ENCODE measurements at regions not wholly inside any gene's neighbourhood (a gene's known extent, or its start where the extent isn't known, plus 50 kb on each side); places are given as distances from the start of the nearest gene placed in this dataset.

DNA sequence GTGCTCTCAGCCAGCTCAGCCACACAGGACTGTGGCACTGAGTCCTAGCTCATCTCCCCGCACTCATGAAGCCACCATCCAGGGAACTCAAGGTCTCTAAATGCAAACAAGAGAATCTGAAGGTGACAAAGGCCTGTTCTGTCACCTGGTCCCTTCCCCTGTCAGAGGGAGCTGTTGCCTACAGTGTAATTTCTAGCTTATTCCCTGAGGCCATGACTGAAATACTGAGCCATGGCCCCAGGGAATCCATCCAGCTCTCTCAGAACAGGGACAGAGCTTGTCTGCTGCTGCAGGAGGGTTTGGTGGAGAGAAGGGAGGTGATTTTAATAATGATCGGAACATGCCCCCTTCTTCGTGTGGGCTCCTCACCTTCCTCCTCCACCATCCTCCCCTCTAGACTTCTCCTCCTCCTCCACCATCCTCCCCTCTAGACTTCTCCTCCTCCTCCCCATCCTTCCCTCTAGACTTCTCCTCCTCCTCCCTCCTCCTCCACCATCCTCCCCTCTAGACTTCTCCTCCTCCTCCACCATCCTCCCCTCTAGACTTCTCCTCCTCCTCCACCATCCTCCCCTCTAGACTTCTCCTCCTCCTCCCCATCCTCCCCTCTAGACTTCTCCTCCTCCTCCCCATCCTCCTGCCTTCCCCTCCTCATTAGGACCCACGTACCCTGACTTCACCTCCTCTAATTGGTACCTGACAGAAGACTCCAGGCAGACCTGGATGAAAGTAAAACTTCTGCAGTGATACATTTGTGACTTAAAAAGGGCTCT is 338.0 kb upstream of the MKI67 start:
- Histone ChIP-seq H3K9me3 (peaks cover 3% of the 10 kb centered on the region), H3K27me3 (no peaks in the 10 kb centered on the region), H3K36me3 (no peaks in the 10 kb centered on the region), H3K27ac (no peak overlapping the region), H3K4me3 (ENCODE audit: low read depth in 1 of 2, low read length in 1 of 2) (no peak overlapping the region), H3K4me1 (ENCODE audit: control insufficient read depth in 1 of 2, insufficient read depth in 1 of 2, low read depth in 1 of 2, low read length in 1 of 2) (no peaks in the 10 kb centered on the region)
- TF ChIP-seq, protein P1, sequence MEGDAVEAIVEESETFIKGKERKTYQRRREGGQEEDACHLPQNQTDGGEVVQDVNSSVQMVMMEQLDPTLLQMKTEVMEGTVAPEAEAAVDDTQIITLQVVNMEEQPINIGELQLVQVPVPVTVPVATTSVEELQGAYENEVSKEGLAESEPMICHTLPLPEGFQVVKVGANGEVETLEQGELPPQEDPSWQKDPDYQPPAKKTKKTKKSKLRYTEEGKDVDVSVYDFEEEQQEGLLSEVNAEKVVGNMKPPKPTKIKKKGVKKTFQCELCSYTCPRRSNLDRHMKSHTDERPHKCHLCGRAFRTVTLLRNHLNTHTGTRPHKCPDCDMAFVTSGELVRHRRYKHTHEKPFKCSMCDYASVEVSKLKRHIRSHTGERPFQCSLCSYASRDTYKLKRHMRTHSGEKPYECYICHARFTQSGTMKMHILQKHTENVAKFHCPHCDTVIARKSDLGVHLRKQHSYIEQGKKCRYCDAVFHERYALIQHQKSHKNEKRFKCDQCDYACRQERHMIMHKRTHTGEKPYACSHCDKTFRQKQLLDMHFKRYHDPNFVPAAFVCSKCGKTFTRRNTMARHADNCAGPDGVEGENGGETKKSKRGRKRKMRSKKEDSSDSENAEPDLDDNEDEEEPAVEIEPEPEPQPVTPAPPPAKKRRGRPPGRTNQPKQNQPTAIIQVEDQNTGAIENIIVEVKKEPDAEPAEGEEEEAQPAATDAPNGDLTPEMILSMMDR (IDR thresholded peaks at IDR 0.05) = no peak

DNA sequence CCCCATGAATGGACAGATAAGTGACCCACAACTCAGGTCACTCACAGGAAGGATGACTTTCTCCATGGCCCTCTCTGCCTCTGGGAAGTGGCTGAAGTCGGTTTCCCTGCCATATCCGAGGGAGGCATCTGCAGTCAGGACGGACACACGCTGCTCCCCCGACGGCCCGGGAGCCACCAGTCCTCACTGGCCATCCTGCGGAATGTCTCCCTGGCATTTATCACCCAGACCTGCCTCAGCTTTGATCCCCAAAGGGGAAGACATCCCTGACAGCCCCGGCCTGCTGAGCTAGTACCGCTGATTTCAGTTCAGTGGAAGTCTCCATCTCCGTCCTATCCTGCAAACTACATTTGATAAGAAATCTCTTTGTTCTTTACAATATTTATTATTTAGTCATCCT is 339.5 kb upstream of the MKI67 start:
- H3K9me3 ChIP-seq = peaks cover 3% of the 10 kb centered on the region
- no peak overlapping the region for H3K27ac ChIP-seq
- no peaks in the 10 kb centered on the region for H3K36me3 ChIP-seq
- no peak overlapping the region for H3K4me3 ChIP-seq (ENCODE audit: low read depth in 1 of 2, low read length in 1 of 2)
- TF ChIP-seq, protein P1 (IDR thresholded peaks at IDR 0.05) = no peak
- H3K27me3 ChIP-seq = no peaks in the 10 kb centered on the region
- H3K4me1 ChIP-seq (ENCODE audit: control insufficient read depth in 1 of 2, insufficient read depth in 1 of 2, low read depth in 1 of 2, low read length in 1 of 2) = no peaks in the 10 kb centered on the region

GRCh38 chr10:128466831-128467371 is 340.7 kb upstream of the MKI67 start:
- no peak overlapping the region for H3K27ac ChIP-seq
- TF ChIP-seq, protein P1 (IDR thresholded peaks at IDR 0.05) = no peak
- no peaks in the 10 kb centered on the region for H3K27me3 ChIP-seq
- H3K4me3 ChIP-seq (ENCODE audit: low read depth in 1 of 2, low read length in 1 of 2) = no peak overlapping the region
- peaks cover 3% of the 10 kb centered on the region for H3K9me3 ChIP-seq
- no peaks in the 10 kb centered on the region for H3K36me3 ChIP-seq
- no peaks in the 10 kb centered on the region for H3K4me1 ChIP-seq (ENCODE audit: control insufficient read depth in 1 of 2, insufficient read depth in 1 of 2, low read depth in 1 of 2, low read length in 1 of 2)

DNA sequence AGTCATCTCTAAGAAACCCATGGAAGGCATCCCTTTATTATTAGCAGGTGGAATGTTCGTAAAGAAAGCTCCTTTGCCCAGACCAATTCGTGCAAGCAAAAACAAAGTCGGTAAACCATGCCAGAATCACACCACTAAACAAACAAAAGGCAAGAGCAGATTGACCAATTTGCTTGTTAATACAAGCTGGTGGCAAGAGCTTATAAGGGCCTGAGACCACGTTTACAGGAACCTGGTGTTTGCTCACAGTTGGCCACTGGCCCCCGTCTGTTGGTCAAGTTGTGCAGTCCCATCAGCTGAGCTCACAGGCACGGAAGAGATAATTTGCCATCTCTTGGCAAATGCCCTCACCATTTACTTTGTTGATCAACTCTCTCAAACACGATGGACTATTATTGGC is 342.2 kb upstream of the MKI67 start:
- TF ChIP-seq, protein P1 (IDR thresholded peaks at IDR 0.05) = no peak
- Histone ChIP-seq H3K9me3 (peaks cover 3% of the 10 kb centered on the region), H3K36me3 (no peaks in the 10 kb centered on the region), H3K4me3 (ENCODE audit: low read depth in 1 of 2, low read length in 1 of 2) (no peak overlapping the region), H3K27me3 (no peaks in the 10 kb centered on the region), H3K27ac (no peak overlapping the region), H3K4me1 (ENCODE audit: control insufficient read depth in 1 of 2, insufficient read depth in 1 of 2, low read depth in 1 of 2, low read length in 1 of 2) (no peaks in the 10 kb centered on the region)

DNA sequence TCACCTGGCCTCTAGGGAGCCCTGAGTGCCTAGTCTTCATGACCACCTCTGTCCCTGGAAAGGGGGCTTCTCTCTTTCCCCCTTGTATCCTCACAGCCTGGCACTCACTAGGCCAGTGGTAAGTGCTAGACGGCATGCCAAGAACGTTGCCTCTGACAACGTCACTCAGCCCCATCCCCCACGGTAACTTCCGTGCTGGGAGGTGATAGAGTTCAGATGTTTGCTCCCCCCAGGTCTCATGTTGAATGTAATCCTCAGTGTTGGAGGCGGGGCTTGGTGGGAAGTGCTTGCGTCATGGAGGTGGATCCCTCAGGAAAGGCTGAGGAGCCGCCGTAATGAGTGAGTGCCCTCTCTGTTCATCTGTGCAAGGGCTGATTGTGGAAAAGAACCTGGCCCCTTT is 343.3 kb upstream of the MKI67 start:
- H3K27me3 ChIP-seq = no peaks in the 10 kb centered on the region
- no peak overlapping the region for H3K27ac ChIP-seq
- H3K4me1 ChIP-seq (ENCODE audit: control insufficient read depth in 1 of 2, insufficient read depth in 1 of 2, low read depth in 1 of 2, low read length in 1 of 2) = no peaks in the 10 kb centered on the region
- H3K9me3 ChIP-seq = peaks cover under 1% of the 10 kb centered on the region
- H3K36me3 ChIP-seq = no peaks in the 10 kb centered on the region
- TF ChIP-seq, protein P1 (IDR thresholded peaks at IDR 0.05) = no peak
- H3K4me3 ChIP-seq (ENCODE audit: low read depth in 1 of 2, low read length in 1 of 2) = no peak overlapping the region
